Renal pelvis (tissue), 1 donor: ENCODE measurements at regions not wholly inside any gene's neighbourhood (a gene's known extent, or its start where the extent isn't known, plus 50 kb on each side); places are given as distances from the start of the nearest gene placed in this dataset.

Experiments
- DNase-seq: peaks from one replicate; pipeline ENCODE4 v3.0.0-alpha.2; 2013

- DNase-seq, result no peak
Observed at GRCh38 chr19:30743702-30744101, 371.5 kb downstream of the ZNF536 start.

GRCh38 chr19:30743011-30743410, 370.8 kb downstream of the ZNF536 start:
- DNase-seq, result no peak

- no peak for DNase-seq
Observed at GRCh38 chr19:30742406-30742938, 370.3 kb downstream of the ZNF536 start.

GRCh38 chr19:30741566-30741965, 369.4 kb downstream of the ZNF536 start:
- no peak for DNase-seq

GRCh38 chr19:30739394-30739793, 367.2 kb downstream of the ZNF536 start:
- no peak for DNase-seq

- DNase-seq, result no peak
Observed at GRCh38 chr19:30738047-30738446, 365.9 kb downstream of the ZNF536 start.

- no peak for DNase-seq
Observed at GRCh38 chr19:30734669-30735068, 362.5 kb downstream of the ZNF536 start.

GRCh38 chr19:30733826-30734550, 361.8 kb downstream of the ZNF536 start:
- DNase-seq, result no peak

- DNase-seq, result no peak
Observed at GRCh38 chr19:30731591-30731990, 359.4 kb downstream of the ZNF536 start.

GRCh38 chr19:30729451-30729850, 357.3 kb downstream of the ZNF536 start:
- DNase-seq, result no peak

GRCh38 chr19:30722761-30723160, 350.6 kb downstream of the ZNF536 start:
- DNase-seq, result peak; percentile 52

GRCh38 chr19:30722186-30722585, 350.0 kb downstream of the ZNF536 start:
- no peak for DNase-seq

- DNase-seq, result no peak
Observed at GRCh38 chr19:30719999-30720345, 347.8 kb downstream of the ZNF536 start.

- peak; percentile 52 for DNase-seq
Observed at GRCh38 chr19:30719189-30719998, 347.2 kb downstream of the ZNF536 start.

GRCh38 chr19:30718707-30719106, 346.5 kb downstream of the ZNF536 start:
- no peak for DNase-seq

GRCh38 chr19:30718014-30718413, 345.8 kb downstream of the ZNF536 start:
- no peak for DNase-seq

GRCh38 chr19:30717381-30717780, 345.2 kb downstream of the ZNF536 start:
- DNase-seq, result no peak

GRCh38 chr19:30712431-30713337, 340.5 kb downstream of the ZNF536 start:
- DNase-seq, result no peak

GRCh38 chr19:30711826-30712225, 339.6 kb downstream of the ZNF536 start:
- no peak for DNase-seq

GRCh38 chr19:30711296-30711695, 339.1 kb downstream of the ZNF536 start:
- DNase-seq, result peak; percentile 69

- DNase-seq, result no peak
Observed at GRCh38 chr19:30710721-30711120, 338.5 kb downstream of the ZNF536 start.
